ENCODE measurements at regions not wholly inside any gene's neighbourhood (a gene's known extent, or its start where the extent isn't known, plus 50 kb on each side); places are given as distances from the start of the nearest gene placed in this dataset.
A peak's percentile ranks its signal among the peaks of the same experiment; 100 is the strongest.

GRCh38 chr6:40879169-40879568 lies 159.9 kb downstream of the UNC5CL start:
- no peak overlapping the region for H2BK120ac ChIP-seq (ENCODE audit: low read depth, low read length)
- no peak overlapping the region for H4K91ac ChIP-seq (ENCODE audit: low read depth, low read length, poor library complexity)
- H3K23ac ChIP-seq (ENCODE audit: low read depth, low read length, poor library complexity): no peak overlapping the region
- H3K9me3 ChIP-seq (replicated peaks in 1 of 2; ENCODE audit: control insufficient read depth in 2 of 2, insufficient read depth in 1 of 2, low read depth in 1 of 2, low read length in 2 of 2): peaks cover 0 to 3% of the 10 kb centered on the region in 2 donors
- no peak overlapping the region for H3K14ac ChIP-seq (ENCODE audit: low read length)
- no peak overlapping the region for H2AK5ac ChIP-seq (ENCODE audit: low read depth, low read length)
- H3K18ac ChIP-seq (ENCODE audit: low read length): no peak overlapping the region
- no peak overlapping the region for H2BK12ac ChIP-seq (ENCODE audit: low read length)
- no peak overlapping the region for H3K4me3 ChIP-seq (ENCODE audit: low read length in 2 of 2)
- no peak overlapping the region for H3K27ac ChIP-seq (replicated peaks; ENCODE audit: low read length)
- H2AFZ ChIP-seq (ENCODE audit: low read length): no peak overlapping the region
- WGBS, 2 donors (ENCODE audit: extremely low coverage in 2 of 2, insufficient read length in 2 of 2, insufficient replicate concordance in 1 of 2): no CpG with 5 or more reads among the region's 2 CpGs
- H3K27me3 ChIP-seq (ENCODE audit: control insufficient read depth in 3 of 3, insufficient read depth in 3 of 3, low read depth in 1 of 3, low read length in 3 of 3): no peaks in the 10 kb centered on the region
- no peak overlapping the region for H3K4me2 ChIP-seq (ENCODE audit: insufficient read depth, low read length, poor library complexity, severe bottlenecking)
- no peak for DNase-seq (ENCODE audit: low spot score)
- no peak overlapping the region for H3K9ac ChIP-seq (ENCODE audit: low read depth, low read length, poor library complexity)
- no peaks in the 10 kb centered on the region for H3K36me3 ChIP-seq (replicated peaks in 1 of 2; ENCODE audit: control insufficient read depth in 2 of 2, insufficient read depth in 2 of 2, low read length in 2 of 2)
- H4K8ac ChIP-seq (ENCODE audit: low read depth, low read length): no peak overlapping the region
- no peak overlapping the region for H2BK15ac ChIP-seq (ENCODE audit: low read length)
- H3K4me1 ChIP-seq (ENCODE audit: control insufficient read depth in 2 of 2, insufficient read depth in 1 of 2, low read depth in 1 of 2, low read length in 2 of 2): no peaks in the 10 kb centered on the region
- no peak overlapping the region for H2BK5ac ChIP-seq (ENCODE audit: low read length)
- H3K79me1 ChIP-seq (ENCODE audit: low read depth, low read length): no peaks in the 10 kb centered on the region
- no peak overlapping the region for H3K4ac ChIP-seq (ENCODE audit: low read length)

GRCh38 chr6:40877362-40877761 lies 161.7 kb downstream of the UNC5CL start:
- Histone ChIP-seq H3K27me3 (ENCODE audit: control insufficient read depth in 3 of 3, insufficient read depth in 3 of 3, low read depth in 1 of 3, low read length in 3 of 3) (no peaks in the 10 kb centered on the region), H3K4me3 (ENCODE audit: low read length in 2 of 2) (no peak overlapping the region), H3K4me2 (ENCODE audit: insufficient read depth, low read length, poor library complexity, severe bottlenecking) (no peak overlapping the region), H2BK120ac (ENCODE audit: low read depth, low read length) (no peak overlapping the region), H3K14ac (ENCODE audit: low read length) (no peak overlapping the region), H3K36me3 (replicated peaks in 1 of 2; ENCODE audit: control insufficient read depth in 2 of 2, insufficient read depth in 2 of 2, low read length in 2 of 2) (no peaks in the 10 kb centered on the region), H2BK12ac (ENCODE audit: low read length) (no peak overlapping the region), H3K4ac (ENCODE audit: low read length) (no peak overlapping the region), H3K4me1 (ENCODE audit: control insufficient read depth in 2 of 2, insufficient read depth in 1 of 2, low read depth in 1 of 2, low read length in 2 of 2) (no peaks in the 10 kb centered on the region), H3K27ac (replicated peaks; ENCODE audit: low read length) (no peak overlapping the region), H2AFZ (ENCODE audit: low read length) (no peak overlapping the region), H4K91ac (ENCODE audit: low read depth, low read length, poor library complexity) (no peak overlapping the region), H3K9ac (ENCODE audit: low read depth, low read length, poor library complexity) (no peak overlapping the region), H3K18ac (ENCODE audit: low read length) (peak overlapping the region; percentile 29), H3K23ac (ENCODE audit: low read depth, low read length, poor library complexity) (no peak overlapping the region), H3K79me1 (ENCODE audit: low read depth, low read length) (no peaks in the 10 kb centered on the region), H2AK5ac (ENCODE audit: low read depth, low read length) (no peak overlapping the region), H4K8ac (ENCODE audit: low read depth, low read length) (no peak overlapping the region), H2BK15ac (ENCODE audit: low read length) (no peak overlapping the region), H3K9me3 (replicated peaks in 1 of 2; ENCODE audit: control insufficient read depth in 2 of 2, insufficient read depth in 1 of 2, low read depth in 1 of 2, low read length in 2 of 2) (peaks cover 0 to 3% of the 10 kb centered on the region in 2 donors), H2BK5ac (ENCODE audit: low read length) (no peak overlapping the region)
- WGBS, 2 donors (ENCODE audit: extremely low coverage in 2 of 2, insufficient read length in 2 of 2, insufficient replicate concordance in 1 of 2): no CpG with 5 or more reads among the region's 1 CpG
- DNase-seq (ENCODE audit: low spot score): no peak

- Histone ChIP-seq H3K4ac (ENCODE audit: low read length) (no peak overlapping the region), H3K9ac (ENCODE audit: low read depth, low read length, poor library complexity) (no peak overlapping the region), H3K23ac (ENCODE audit: low read depth, low read length, poor library complexity) (no peak overlapping the region), H3K27me3 (ENCODE audit: control insufficient read depth in 3 of 3, insufficient read depth in 3 of 3, low read depth in 1 of 3, low read length in 3 of 3) (no peaks in the 10 kb centered on the region), H3K79me1 (ENCODE audit: low read depth, low read length) (no peaks in the 10 kb centered on the region), H2BK12ac (ENCODE audit: low read length) (no peak overlapping the region), H3K4me3 (ENCODE audit: low read length in 2 of 2) (no peak overlapping the region), H4K8ac (ENCODE audit: low read depth, low read length) (no peak overlapping the region), H2BK5ac (ENCODE audit: low read length) (no peak overlapping the region), H2AFZ (ENCODE audit: low read length) (no peak overlapping the region), H2BK15ac (ENCODE audit: low read length) (no peak overlapping the region), H3K4me2 (ENCODE audit: insufficient read depth, low read length, poor library complexity, severe bottlenecking) (no peak overlapping the region), H3K4me1 (ENCODE audit: control insufficient read depth in 2 of 2, insufficient read depth in 1 of 2, low read depth in 1 of 2, low read length in 2 of 2) (no peaks in the 10 kb centered on the region), H3K9me3 (replicated peaks in 1 of 2; ENCODE audit: control insufficient read depth in 2 of 2, insufficient read depth in 1 of 2, low read depth in 1 of 2, low read length in 2 of 2) (peaks cover 0 to 3% of the 10 kb centered on the region in 2 donors), H3K36me3 (replicated peaks in 1 of 2; ENCODE audit: control insufficient read depth in 2 of 2, insufficient read depth in 2 of 2, low read length in 2 of 2) (no peaks in the 10 kb centered on the region), H3K14ac (ENCODE audit: low read length) (no peak overlapping the region), H2AK5ac (ENCODE audit: low read depth, low read length) (no peak overlapping the region), H4K91ac (ENCODE audit: low read depth, low read length, poor library complexity) (no peak overlapping the region), H2BK120ac (ENCODE audit: low read depth, low read length) (no peak overlapping the region), H3K27ac (replicated peaks; ENCODE audit: low read length) (no peak overlapping the region), H3K18ac (ENCODE audit: low read length) (no peak overlapping the region)
- WGBS, 2 donors (ENCODE audit: extremely low coverage in 2 of 2, insufficient read length in 2 of 2, insufficient replicate concordance in 1 of 2): no CpG with 5 or more reads among the region's 2 CpGs
- DNase-seq (ENCODE audit: low spot score): no peak
Measured at GRCh38 chr6:40876336-40876735, 162.7 kb downstream of the UNC5CL start.

- Histone ChIP-seq H3K36me3 (replicated peaks in 1 of 2; ENCODE audit: control insufficient read depth in 2 of 2, insufficient read depth in 2 of 2, low read length in 2 of 2) (no peaks in the 10 kb centered on the region), H3K18ac (ENCODE audit: low read length) (no peak overlapping the region), H3K79me1 (ENCODE audit: low read depth, low read length) (no peaks in the 10 kb centered on the region), H2AK5ac (ENCODE audit: low read depth, low read length) (no peak overlapping the region), H3K23ac (ENCODE audit: low read depth, low read length, poor library complexity) (no peak overlapping the region), H3K4me1 (ENCODE audit: control insufficient read depth in 2 of 2, insufficient read depth in 1 of 2, low read depth in 1 of 2, low read length in 2 of 2) (peaks cover 0 to 2% of the 10 kb centered on the region in 2 donors), H3K4me3 (ENCODE audit: low read length in 2 of 2) (no peak overlapping the region), H3K4ac (ENCODE audit: low read length) (no peak overlapping the region), H3K27me3 (ENCODE audit: control insufficient read depth in 3 of 3, insufficient read depth in 3 of 3, low read depth in 1 of 3, low read length in 3 of 3) (no peaks in the 10 kb centered on the region), H2BK15ac (ENCODE audit: low read length) (no peak overlapping the region), H3K14ac (ENCODE audit: low read length) (no peak overlapping the region), H2AFZ (ENCODE audit: low read length) (no peak overlapping the region), H3K9ac (ENCODE audit: low read depth, low read length, poor library complexity) (no peak overlapping the region), H2BK5ac (ENCODE audit: low read length) (no peak overlapping the region), H4K8ac (ENCODE audit: low read depth, low read length) (no peak overlapping the region), H3K9me3 (replicated peaks in 1 of 2; ENCODE audit: control insufficient read depth in 2 of 2, insufficient read depth in 1 of 2, low read depth in 1 of 2, low read length in 2 of 2) (peaks cover 0 to 3% of the 10 kb centered on the region in 2 donors), H3K27ac (replicated peaks; ENCODE audit: low read length) (no peak overlapping the region), H2BK120ac (ENCODE audit: low read depth, low read length) (no peak overlapping the region), H4K91ac (ENCODE audit: low read depth, low read length, poor library complexity) (no peak overlapping the region), H3K4me2 (ENCODE audit: insufficient read depth, low read length, poor library complexity, severe bottlenecking) (no peak overlapping the region), H2BK12ac (ENCODE audit: low read length) (no peak overlapping the region)
- WGBS, 2 donors (ENCODE audit: extremely low coverage in 2 of 2, insufficient read length in 2 of 2, insufficient replicate concordance in 1 of 2): no CpG with 5 or more reads among the region's 4 CpGs
- DNase-seq (ENCODE audit: low spot score): no peak
Measured at GRCh38 chr6:40874495-40874894, 164.5 kb downstream of the UNC5CL start.
